ENCODE measurements at regions not wholly inside any gene's neighbourhood (a gene's known extent, or its start where the extent isn't known, plus 50 kb on each side); places are given as distances from the start of the nearest gene placed in this dataset.

DNA sequence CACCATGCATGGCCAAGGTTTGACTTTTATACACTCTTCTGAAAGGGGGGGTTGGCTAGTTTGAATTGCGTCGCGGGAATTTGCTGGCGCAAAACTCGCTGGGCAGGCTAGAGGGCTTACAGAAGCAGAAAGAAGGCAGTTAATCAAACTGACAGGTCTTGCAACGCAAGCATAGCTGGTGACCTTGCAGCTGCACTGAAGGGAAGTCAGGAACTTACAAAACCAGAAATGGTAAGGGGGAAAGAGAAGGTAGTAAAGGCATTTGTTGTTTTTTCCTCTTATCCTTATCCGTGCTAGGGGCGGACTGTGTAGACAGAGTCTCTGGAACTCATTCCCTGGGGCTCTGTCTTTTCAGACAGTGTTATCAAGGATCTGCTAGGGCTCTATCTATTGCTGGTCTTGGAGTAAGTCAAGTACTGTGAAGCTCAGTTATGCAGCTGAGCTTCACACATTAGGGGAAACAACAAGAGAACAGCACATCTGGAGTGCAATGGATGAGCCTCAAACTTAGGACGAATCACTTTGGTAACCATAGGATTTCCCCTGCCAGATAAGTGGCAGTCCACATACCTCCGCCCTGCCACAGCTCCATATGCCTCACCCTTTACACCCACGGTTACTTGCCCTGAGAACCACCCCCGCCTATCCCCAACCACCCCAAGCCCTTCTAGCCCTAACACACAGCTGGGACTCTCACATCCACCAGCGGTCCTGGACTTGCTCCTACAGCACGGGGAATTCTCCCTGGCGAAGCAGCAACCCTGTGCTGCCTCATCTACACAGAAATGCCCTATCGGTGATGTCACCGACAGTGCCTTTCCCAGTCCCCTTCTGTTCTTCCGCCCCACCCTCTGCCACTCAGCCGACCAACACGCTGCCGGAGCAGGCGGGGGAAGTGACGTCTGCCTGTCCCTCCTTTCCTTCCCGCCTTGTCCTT lies 251.4 kb downstream of the FAM72C start (continued):
- TF ChIP-seq ZNF426 (tag by site-specific recombination; IDR thresholded peaks at IDR 0.05) (no peak), ZNF585B (tag by site-specific recombination; IDR thresholded peaks at IDR 0.05) (no peak), ZNF501 (tag by site-specific recombination; IDR thresholded peaks at IDR 0.05) (no peak), ZFHX2 (tag by site-specific recombination; conservative IDR thresholded peaks at IDR 0.05) (peak; percentile 80), ZNF391 (tag by site-specific recombination; IDR thresholded peaks at IDR 0.05; ENCODE audit: borderline replicate concordance, low read depth) (0 out of 2 replicates have a peak, but pooled peaks have one; percentile 24), ZNF76 (tag by site-specific recombination; IDR thresholded peaks at IDR 0.05; ENCODE audit: borderline replicate concordance, low read depth) (peak; percentile 68; the same call in 1 of the 2 replicates), ZNF248 (tag by site-specific recombination; IDR thresholded peaks at IDR 0.05) (no peak), ZNF133 (tag by site-specific recombination; IDR thresholded peaks at IDR 0.05) (no peak), ZNF707 (tag by site-specific recombination; IDR thresholded peaks at IDR 0.05) (no peak), ZNF24 (tag by site-specific recombination; IDR thresholded peaks at IDR 0.05) (0 out of 2 replicates have a peak, but pooled peaks have one; percentile 60), ZNF624 (tag by site-specific recombination; IDR thresholded peaks at IDR 0.05) (no peak), ZNF621 (tag by site-specific recombination; IDR thresholded peaks at IDR 0.05) (no peak), GFI1B (tag by site-specific recombination; IDR thresholded peaks at IDR 0.05) (no peak), SP2 (tag by site-specific recombination; IDR thresholded peaks at IDR 0.05) (peak; percentile 87), ZNF561 (tag by site-specific recombination; IDR thresholded peaks at IDR 0.05; ENCODE audit: borderline replicate concordance) (no peak), ZNF202 (tag by site-specific recombination; IDR thresholded peaks at IDR 0.05; ENCODE audit: borderline replicate concordance) (no peak), ZNF138 (tag by site-specific recombination; IDR thresholded peaks at IDR 0.05; ENCODE audit: borderline replicate concordance) (no peak), ZNF174 (tag by site-specific recombination; IDR thresholded peaks at IDR 0.05) (no peak), FEZF1 (tag by site-specific recombination; IDR thresholded peaks at IDR 0.05) (peak; percentile 92), ZNF776 (tag by site-specific recombination; IDR thresholded peaks at IDR 0.05; ENCODE audit: borderline replicate concordance) (no peak)
- TF ChIP-seq, protein P1, sequence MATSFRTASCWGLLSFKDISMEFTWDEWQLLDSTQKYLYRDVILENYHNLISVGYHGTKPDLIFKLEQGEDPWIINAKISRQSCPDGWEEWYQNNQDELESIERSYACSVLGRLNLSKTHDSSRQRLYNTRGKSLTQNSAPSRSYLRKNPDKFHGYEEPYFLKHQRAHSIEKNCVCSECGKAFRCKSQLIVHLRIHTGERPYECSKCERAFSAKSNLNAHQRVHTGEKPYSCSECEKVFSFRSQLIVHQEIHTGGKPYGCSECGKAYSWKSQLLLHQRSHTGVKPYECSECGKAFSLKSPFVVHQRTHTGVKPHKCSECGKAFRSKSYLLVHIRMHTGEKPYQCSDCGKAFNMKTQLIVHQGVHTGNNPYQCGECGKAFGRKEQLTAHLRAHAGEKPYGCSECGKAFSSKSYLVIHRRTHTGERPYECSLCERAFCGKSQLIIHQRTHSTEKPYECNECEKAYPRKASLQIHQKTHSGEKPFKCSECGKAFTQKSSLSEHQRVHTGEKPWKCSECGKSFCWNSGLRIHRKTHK (tag by site-specific recombination; IDR thresholded peaks at IDR 0.05): no peak
- TF ChIP-seq, protein P2, sequence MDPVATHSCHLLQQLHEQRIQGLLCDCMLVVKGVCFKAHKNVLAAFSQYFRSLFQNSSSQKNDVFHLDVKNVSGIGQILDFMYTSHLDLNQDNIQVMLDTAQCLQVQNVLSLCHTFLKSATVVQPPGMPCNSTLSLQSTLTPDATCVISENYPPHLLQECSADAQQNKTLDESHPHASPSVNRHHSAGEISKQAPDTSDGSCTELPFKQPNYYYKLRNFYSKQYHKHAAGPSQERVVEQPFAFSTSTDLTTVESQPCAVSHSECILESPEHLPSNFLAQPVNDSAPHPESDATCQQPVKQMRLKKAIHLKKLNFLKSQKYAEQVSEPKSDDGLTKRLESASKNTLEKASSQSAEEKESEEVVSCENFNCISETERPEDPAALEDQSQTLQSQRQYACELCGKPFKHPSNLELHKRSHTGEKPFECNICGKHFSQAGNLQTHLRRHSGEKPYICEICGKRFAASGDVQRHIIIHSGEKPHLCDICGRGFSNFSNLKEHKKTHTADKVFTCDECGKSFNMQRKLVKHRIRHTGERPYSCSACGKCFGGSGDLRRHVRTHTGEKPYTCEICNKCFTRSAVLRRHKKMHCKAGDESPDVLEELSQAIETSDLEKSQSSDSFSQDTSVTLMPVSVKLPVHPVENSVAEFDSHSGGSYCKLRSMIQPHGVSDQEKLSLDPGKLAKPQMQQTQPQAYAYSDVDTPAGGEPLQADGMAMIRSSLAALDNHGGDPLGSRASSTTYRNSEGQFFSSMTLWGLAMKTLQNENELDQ (tag by site-specific recombination; IDR thresholded peaks at IDR 0.05; ENCODE audit: low read depth): no peak
- TF ChIP-seq, protein P3, sequence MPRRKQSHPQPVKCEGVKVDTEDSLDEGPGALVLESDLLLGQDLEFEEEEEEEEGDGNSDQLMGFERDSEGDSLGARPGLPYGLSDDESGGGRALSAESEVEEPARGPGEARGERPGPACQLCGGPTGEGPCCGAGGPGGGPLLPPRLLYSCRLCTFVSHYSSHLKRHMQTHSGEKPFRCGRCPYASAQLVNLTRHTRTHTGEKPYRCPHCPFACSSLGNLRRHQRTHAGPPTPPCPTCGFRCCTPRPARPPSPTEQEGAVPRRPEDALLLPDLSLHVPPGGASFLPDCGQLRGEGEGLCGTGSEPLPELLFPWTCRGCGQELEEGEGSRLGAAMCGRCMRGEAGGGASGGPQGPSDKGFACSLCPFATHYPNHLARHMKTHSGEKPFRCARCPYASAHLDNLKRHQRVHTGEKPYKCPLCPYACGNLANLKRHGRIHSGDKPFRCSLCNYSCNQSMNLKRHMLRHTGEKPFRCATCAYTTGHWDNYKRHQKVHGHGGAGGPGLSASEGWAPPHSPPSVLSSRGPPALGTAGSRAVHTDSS (tag by site-specific recombination; IDR thresholded peaks at IDR 0.05): no peak
- TF ChIP-seq, protein P4, sequence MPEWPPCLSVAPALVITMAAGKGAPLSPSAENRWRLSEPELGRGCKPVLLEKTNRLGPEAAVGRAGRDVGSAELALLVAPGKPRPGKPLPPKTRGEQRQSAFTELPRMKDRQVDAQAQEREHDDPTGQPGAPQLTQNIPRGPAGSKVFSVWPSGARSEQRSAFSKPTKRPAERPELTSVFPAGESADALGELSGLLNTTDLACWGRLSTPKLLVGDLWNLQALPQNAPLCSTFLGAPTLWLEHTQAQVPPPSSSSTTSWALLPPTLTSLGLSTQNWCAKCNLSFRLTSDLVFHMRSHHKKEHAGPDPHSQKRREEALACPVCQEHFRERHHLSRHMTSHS (tag by site-specific recombination; IDR thresholded peaks at IDR 0.05): no peak
- TF ChIP-seq, protein P5, sequence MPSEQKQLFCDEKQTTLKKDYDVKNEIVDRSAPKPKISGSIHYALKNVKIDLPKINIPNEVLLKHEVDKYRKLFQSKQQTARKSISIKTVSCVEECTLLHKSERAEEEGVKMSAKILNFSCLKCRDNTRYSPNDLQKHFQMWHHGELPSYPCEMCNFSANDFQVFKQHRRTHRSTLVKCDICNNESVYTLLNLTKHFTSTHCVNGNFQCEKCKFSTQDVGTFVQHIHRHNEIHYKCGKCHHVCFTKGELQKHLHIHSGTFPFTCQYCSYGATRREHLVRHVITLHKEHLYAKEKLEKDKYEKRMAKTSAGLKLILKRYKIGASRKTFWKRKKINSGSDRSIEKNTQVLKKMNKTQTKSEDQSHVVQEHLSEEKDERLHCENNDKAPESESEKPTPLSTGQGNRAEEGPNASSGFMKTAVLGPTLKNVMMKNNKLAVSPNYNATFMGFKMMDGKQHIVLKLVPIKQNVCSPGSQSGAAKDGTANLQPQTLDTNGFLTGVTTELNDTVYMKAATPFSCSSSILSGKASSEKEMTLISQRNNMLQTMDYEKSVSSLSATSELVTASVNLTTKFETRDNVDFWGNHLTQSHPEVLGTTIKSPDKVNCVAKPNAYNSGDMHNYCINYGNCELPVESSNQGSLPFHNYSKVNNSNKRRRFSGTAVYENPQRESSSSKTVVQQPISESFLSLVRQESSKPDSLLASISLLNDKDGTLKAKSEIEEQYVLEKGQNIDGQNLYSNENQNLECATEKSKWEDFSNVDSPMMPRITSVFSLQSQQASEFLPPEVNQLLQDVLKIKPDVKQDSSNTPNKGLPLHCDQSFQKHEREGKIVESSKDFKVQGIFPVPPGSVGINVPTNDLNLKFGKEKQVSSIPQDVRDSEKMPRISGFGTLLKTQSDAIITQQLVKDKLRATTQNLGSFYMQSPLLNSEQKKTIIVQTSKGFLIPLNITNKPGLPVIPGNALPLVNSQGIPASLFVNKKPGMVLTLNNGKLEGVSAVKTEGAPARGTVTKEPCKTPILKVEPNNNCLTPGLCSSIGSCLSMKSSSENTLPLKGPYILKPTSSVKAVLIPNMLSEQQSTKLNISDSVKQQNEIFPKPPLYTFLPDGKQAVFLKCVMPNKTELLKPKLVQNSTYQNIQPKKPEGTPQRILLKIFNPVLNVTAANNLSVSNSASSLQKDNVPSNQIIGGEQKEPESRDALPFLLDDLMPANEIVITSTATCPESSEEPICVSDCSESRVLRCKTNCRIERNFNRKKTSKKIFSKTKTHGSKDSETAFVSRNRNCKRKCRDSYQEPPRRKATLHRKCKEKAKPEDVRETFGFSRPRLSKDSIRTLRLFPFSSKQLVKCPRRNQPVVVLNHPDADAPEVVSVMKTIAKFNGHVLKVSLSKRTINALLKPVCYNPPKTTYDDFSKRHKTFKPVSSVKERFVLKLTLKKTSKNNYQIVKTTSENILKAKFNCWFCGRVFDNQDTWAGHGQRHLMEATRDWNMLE (tag by site-specific recombination; conservative IDR thresholded peaks at IDR 0.05; ENCODE audit: low read depth): no peak
- TF ChIP-seq, protein P6, sequence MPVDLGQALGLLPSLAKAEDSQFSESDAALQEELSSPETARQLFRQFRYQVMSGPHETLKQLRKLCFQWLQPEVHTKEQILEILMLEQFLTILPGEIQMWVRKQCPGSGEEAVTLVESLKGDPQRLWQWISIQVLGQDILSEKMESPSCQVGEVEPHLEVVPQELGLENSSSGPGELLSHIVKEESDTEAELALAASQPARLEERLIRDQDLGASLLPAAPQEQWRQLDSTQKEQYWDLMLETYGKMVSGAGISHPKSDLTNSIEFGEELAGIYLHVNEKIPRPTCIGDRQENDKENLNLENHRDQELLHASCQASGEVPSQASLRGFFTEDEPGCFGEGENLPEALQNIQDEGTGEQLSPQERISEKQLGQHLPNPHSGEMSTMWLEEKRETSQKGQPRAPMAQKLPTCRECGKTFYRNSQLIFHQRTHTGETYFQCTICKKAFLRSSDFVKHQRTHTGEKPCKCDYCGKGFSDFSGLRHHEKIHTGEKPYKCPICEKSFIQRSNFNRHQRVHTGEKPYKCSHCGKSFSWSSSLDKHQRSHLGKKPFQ (tag by site-specific recombination; IDR thresholded peaks at IDR 0.05): no peak
